HepG2 (cell line): ENCODE measurements at regions not wholly inside any gene's neighbourhood (a gene's known extent, or its start where the extent isn't known, plus 50 kb on each side); places are given as distances from the start of the nearest gene placed in this dataset.

ENCODE experiments used
- ATAC-seq: fragments of 200-7000 bp; cut with Tn5 transposase; 3 replicates; pipeline ENCODE4 v1.9.1; 2020; ENCODE audit warnings: mild to moderate bottlenecking, moderate library complexity
- BruUV-seq: library from RNA; stranded (reverse); fragments of 400-500 nt; replicated peaks from 2 replicates; lab custom pipeline; 2021; lab: Mats Ljungman, UMichigan
- CTCF ChIA-PET: fragments of 300-600 bp; formaldehyde crosslinking; extraction: SDS; loops from one replicate; lab custom pipeline; 2021; ENCODE audit warnings: low total read pairs, inconsistent platforms, low intra/inter-chr PET ratio; lab: Yijun Ruan, JAX
- POLR2A ChIA-PET: fragments of 350-600 bp; sonication (Branson Sonifier 250); formaldehyde crosslinking; loops from one replicate; lab custom pipeline; 2020; ENCODE audit warnings: antibody characterized with exemption, inconsistent platforms; lab: Yijun Ruan, JAX
- DNase-seq: peaks from one replicate; pipeline ENCODE4 v3.0.0-alpha.2; 2015; ENCODE audit warnings: low spot score
- FAIRE-seq: peaks from 3 replicates; lab custom pipeline; 2011; peaks lifted over from hg19 to GRCh38; lab: Jason Lieb, UNC
- H2AFZ ChIP-seq: one replicate; pipeline ENCODE4 v1.6.1; 2011; ENCODE audit warnings: low read length, inconsistent platforms
- H3K27ac ChIP-seq: fragments of 300-600 bp; 3 replicates; pipeline ENCODE4 v1.8.0; 2011; ENCODE audit warnings: mixed run types, mild to moderate bottlenecking, mixed read lengths, low read length, inconsistent platforms; ENCODE audit not compliant: insufficient read depth; ENCODE audit errors: extremely low read length
- H3K27me3 ChIP-seq, 2 experiments: fragments of 200-600 bp in 1 of 2; 2 replicates in 1 of 2; 3 replicates in 1 of 2; pipeline versions ENCODE4 v1.6.0 to v1.8.0; 2011; ENCODE audit warnings: low read length in 2 of 2, mild to moderate bottlenecking in 2 of 2, moderate library complexity in 2 of 2, inconsistent platforms in 1 of 2; ENCODE audit not compliant: insufficient read depth in 2 of 2, control insufficient read depth in 1 of 2
- H3K36me3 ChIP-seq, 2 experiments: fragments of 200-600 bp in 1 of 2; replicated peaks in 1 of 2; 2 replicates in 1 of 2; 3 replicates in 1 of 2; pipeline versions ENCODE4 v1.5.1 to v1.8.0; 2011; ENCODE audit warnings: low read length in 2 of 2, inconsistent platforms in 1 of 2; ENCODE audit not compliant: insufficient read depth in 2 of 2, control insufficient read depth in 1 of 2
- H3K4me1 ChIP-seq: 2 replicates; pipeline ENCODE4 v1.5.1; 2012; ENCODE audit warnings: low read length, inconsistent platforms; ENCODE audit not compliant: insufficient read depth
- H3K4me2 ChIP-seq: 2 replicates; pipeline ENCODE4 v1.6.0; 2011; ENCODE audit warnings: low read depth, low read length, inconsistent platforms
- H3K4me3 ChIP-seq, 3 experiments: fragments of 200-600 bp in 1 of 3; sonication (generic), shearing (Covaris generic) in 1 of 3; replicated peaks in 1 of 3; 2 replicates each; pipeline ENCODE4 v1.5.1; 2011 to 2016; ENCODE audit warnings: low read length in 3 of 3, inconsistent platforms in 2 of 3, low read depth in 2 of 3, mild to moderate bottlenecking in 2 of 3, control low read depth in 1 of 3, mixed read lengths in 1 of 3; ENCODE audit not compliant: insufficient read depth in 1 of 3
- H3K79me2 ChIP-seq: one replicate; pipeline ENCODE4 v1.6.1; 2011; ENCODE audit warnings: low read length, inconsistent platforms; ENCODE audit not compliant: insufficient read depth
- H3K9ac ChIP-seq: 2 replicates; pipeline ENCODE4 v1.6.0; 2011; ENCODE audit warnings: mild to moderate bottlenecking, low read depth, low read length, inconsistent platforms; ENCODE audit not compliant: insufficient read depth
- H3K9me3 ChIP-seq: 2 replicates; pipeline ENCODE4 v1.5.1; 2012; ENCODE audit warnings: mild to moderate bottlenecking, low read length
- H4K20me1 ChIP-seq: 2 replicates; pipeline ENCODE4 v1.6.0; 2011; ENCODE audit warnings: inconsistent platforms, mild to moderate bottlenecking, low read length, moderate library complexity; ENCODE audit not compliant: insufficient read depth
- HNRNPUL1 ChIP-seq: fragments of 200-400 bp; formaldehyde crosslinking; IDR thresholded peaks from 2 replicates; pipeline ENCODE4 v1.6.1; 2017; ENCODE audit warnings: low read depth, mild to moderate bottlenecking, low read length, moderate library complexity
- HOXA7 ChIP-seq: sonication (generic); formaldehyde crosslinking; IDR thresholded peaks from 2 replicates; pipeline ENCODE4 v1.8.1; 2022; ENCODE audit warnings: mild to moderate bottlenecking, missing genetic modification reagents, moderate library complexity
- KDM1A ChIP-seq: IDR thresholded peaks from 2 replicates; pipeline ENCODE4 v1.6.1; 2016; ENCODE audit warnings: missing compliant biosample characterization
- POLR2A ChIP-seq, 2 experiments: IDR thresholded peaks; 2 replicates each; pipeline ENCODE4 v1.6.1; 2011; ENCODE audit warnings: low read depth in 2 of 2, low read length in 2 of 2, mild to moderate bottlenecking in 1 of 2, moderate library complexity in 1 of 2; ENCODE audit not compliant: insufficient read depth in 1 of 2
- RBAK ChIP-seq: sonication (generic); formaldehyde crosslinking; IDR thresholded peaks from 2 replicates; pipeline ENCODE4 v1.5.1; 2020; ENCODE audit warnings: mild to moderate bottlenecking, missing genetic modification reagents
- ZNF3 ChIP-seq: IDR thresholded peaks from 2 replicates; pipeline ENCODE4 v1.7.0; 2017; ENCODE audit warnings: inconsistent platforms
- ZNF607 ChIP-seq: sonication (generic); formaldehyde crosslinking; IDR thresholded peaks from 2 replicates; pipeline ENCODE4 v1.5.1; 2020; ENCODE audit warnings: missing genetic modification reagents, mild to moderate bottlenecking, borderline replicate concordance
- ZNF850 ChIP-seq: sonication (generic); formaldehyde crosslinking; conservative IDR thresholded peaks from 2 replicates; pipeline ENCODE4 v1.9.0; 2021; ENCODE audit warnings: mild to moderate bottlenecking, missing genetic modification reagents
- WGBS: methylation state at CpG from one replicate; pipeline ENCODE4 v1.1.6; 2017; ENCODE audit warnings: low lambda C conversion rate; 5-methylcytosine and 5-hydroxymethylcytosine counted together
- in situ Hi-C: cut with HindIII; loops from 2 replicates; pipeline ENCODE4 v1.10.0; 2017; ENCODE audit warnings: low pct_unique_long_range_greater_than_20kb; ENCODE audit not compliant: extremely low pct_ligation_motif_present
- intact Hi-C: fragments of 100-400 bp; cut with micrococcal nuclease; formaldehyde crosslinking; loops from one replicate; pipeline ENCODE4 v1.10.0; 2022; ENCODE audit not compliant: unreplicated experiment
- TF ChIP-seq, protein P1 (sequence below): sonication (generic); formaldehyde crosslinking; IDR thresholded peaks from 2 replicates; pipeline ENCODE4 v1.9.0; 2022; ENCODE audit warnings: low read depth, missing genetic modification reagents
- TF ChIP-seq, protein P2 (sequence below): sonication (generic); formaldehyde crosslinking; IDR thresholded peaks from 2 replicates; pipeline ENCODE4 v1.8.0; 2022; ENCODE audit warnings: mild to moderate bottlenecking, missing genetic modification reagents, borderline replicate concordance

DNA sequence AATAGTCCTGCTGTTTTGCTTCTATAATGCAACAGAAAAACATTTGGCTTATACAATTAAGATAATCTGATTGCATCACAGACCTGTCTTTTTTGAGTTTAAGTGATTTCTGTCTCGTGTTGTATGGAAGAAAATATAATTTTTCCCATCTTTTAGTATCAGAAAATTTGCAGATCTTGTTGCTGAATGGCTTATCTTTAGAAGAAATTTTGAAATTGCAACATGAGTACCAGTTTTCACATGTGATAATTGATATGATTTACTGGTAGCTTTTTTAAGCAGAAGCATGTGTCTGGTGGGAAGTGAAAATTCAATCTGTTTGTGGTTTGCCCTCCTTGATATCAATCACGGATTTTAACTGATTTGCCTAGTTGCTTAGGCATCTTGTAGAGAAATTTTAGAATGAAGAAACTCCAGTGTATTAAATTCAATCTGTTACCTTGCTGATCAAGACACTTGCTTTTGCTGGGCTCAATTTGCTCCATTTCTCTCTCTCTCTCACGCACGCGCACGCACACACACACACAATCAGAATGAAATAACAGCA is 89.8 kb upstream of the MYCBP2 start:
- H3K79me2 ChIP-seq = no peaks in the 10 kb centered on the region
- DNase-seq = no peak
- no peaks in the 10 kb centered on the region for H4K20me1 ChIP-seq
- no peak for FAIRE-seq
- no peak overlapping the region for H2AFZ ChIP-seq
- H3K27me3 ChIP-seq = no peaks in the 10 kb centered on the region
- in situ Hi-C loops (no loop called here), intact Hi-C loops (no loop called here)
- no peaks in the 10 kb centered on the region for H3K36me3 ChIP-seq
- ChIA-PET POLR2A (no interaction called here), CTCF (no interaction called here)
- ATAC-seq = no peak
- H3K4me1 ChIP-seq = no peaks in the 10 kb centered on the region
- BruUV-seq = no TSS peak
- H3K4me3 ChIP-seq = no peak overlapping the region
- H3K27ac ChIP-seq = no peak overlapping the region
- H3K9ac ChIP-seq = no peak overlapping the region
- TF ChIP-seq ZNF3 = no peak
- no peak for TF ChIP-seq HNRNPUL1
- no peak for TF ChIP-seq POLR2A (IDR thresholded peaks at IDR 0.05; ENCODE audit: insufficient read depth in 1 of 2, low read depth in 2 of 2, low read length in 2 of 2)
- TF ChIP-seq KDM1A = no peak
- no peak for TF ChIP-seq HOXA7 (CRISPR knock-in tag)
- TF ChIP-seq RBAK (CRISPR knock-in tag) = no peak
- TF ChIP-seq ZNF607 = no peak
- TF ChIP-seq, protein P1, sequence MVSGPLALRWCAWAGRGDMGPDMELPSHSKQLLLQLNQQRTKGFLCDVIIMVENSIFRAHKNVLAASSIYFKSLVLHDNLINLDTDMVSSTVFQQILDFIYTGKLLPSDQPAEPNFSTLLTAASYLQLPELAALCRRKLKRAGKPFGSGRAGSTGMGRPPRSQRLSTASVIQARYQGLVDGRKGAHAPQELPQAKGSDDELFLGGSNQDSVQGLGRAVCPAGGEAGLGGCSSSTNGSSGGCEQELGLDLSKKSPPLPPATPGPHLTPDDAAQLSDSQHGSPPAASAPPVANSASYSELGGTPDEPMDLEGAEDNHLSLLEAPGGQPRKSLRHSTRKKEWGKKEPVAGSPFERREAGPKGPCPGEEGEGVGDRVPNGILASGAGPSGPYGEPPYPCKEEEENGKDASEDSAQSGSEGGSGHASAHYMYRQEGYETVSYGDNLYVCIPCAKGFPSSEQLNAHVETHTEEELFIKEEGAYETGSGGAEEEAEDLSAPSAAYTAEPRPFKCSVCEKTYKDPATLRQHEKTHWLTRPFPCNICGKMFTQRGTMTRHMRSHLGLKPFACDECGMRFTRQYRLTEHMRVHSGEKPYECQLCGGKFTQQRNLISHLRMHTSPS (CRISPR knock-in tag) = no peak
- TF ChIP-seq ZNF850 (CRISPR knock-in tag) = no peak
- TF ChIP-seq, protein P2, sequence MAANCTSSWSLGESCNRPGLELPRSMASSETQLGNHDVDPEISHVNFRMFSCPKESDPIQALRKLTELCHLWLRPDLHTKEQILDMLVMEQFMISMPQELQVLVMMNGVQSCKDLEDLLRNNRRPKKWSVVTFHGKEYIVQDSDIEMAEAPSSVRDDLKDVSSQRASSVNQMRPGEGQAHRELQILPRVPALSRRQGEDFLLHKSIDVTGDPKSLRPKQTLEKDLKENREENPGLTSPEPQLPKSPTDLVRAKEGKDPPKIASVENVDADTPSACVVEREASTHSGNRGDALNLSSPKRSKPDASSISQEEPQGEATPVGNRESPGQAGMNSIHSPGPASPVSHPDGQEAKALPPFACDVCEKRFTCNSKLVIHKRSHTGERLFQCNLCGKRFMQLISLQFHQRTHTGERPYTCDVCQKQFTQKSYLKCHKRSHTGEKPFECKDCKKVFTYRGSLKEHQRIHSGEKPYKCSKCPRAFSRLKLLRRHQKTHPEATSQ = no peak
- WGBS = 62% methylated on average over 6 of the region's 6 CpGs
- no peak overlapping the region for H3K4me2 ChIP-seq
- no peaks in the 10 kb centered on the region for H3K9me3 ChIP-seq
